ENCODE measurements at regions not wholly inside any gene's neighbourhood (a gene's known extent, or its start where the extent isn't known, plus 50 kb on each side); places are given as distances from the start of the nearest gene placed in this dataset.

DNA sequence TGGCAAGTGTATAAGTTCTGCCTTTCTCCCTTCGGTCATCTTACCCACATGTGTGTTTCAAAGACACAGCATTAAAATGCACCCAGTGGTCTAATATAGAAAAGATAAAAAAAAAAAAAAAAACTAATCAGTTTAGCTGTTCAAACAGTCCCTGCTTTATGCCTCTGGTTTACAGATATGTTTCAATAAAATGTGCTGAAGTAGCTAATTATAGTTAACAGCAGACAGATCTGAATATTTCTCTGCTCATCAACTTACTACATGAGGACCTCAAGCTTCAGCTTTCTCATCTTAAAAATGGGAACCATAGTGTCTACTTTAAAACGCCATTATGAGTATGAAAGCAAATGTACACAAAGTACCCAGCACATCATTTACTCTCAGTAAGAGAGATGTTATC, 280.6 kb upstream of the DEFB112 start:
- 67 to 79% methylated on average over 2 of the region's 2 CpGs for WGBS, 2 donors
- TF ChIP-seq POLR2A (IDR thresholded peaks at IDR 0.05), result no peak
- TF ChIP-seq, protein P1, sequence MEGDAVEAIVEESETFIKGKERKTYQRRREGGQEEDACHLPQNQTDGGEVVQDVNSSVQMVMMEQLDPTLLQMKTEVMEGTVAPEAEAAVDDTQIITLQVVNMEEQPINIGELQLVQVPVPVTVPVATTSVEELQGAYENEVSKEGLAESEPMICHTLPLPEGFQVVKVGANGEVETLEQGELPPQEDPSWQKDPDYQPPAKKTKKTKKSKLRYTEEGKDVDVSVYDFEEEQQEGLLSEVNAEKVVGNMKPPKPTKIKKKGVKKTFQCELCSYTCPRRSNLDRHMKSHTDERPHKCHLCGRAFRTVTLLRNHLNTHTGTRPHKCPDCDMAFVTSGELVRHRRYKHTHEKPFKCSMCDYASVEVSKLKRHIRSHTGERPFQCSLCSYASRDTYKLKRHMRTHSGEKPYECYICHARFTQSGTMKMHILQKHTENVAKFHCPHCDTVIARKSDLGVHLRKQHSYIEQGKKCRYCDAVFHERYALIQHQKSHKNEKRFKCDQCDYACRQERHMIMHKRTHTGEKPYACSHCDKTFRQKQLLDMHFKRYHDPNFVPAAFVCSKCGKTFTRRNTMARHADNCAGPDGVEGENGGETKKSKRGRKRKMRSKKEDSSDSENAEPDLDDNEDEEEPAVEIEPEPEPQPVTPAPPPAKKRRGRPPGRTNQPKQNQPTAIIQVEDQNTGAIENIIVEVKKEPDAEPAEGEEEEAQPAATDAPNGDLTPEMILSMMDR (IDR thresholded peaks at IDR 0.05), result no peak
- no peaks in the 10 kb centered on the region for H3K36me3 ChIP-seq
- no peak overlapping the region for H3K27ac ChIP-seq
- H3K4me3 ChIP-seq, result no peak overlapping the region
- no peaks in the 10 kb centered on the region for H3K9me3 ChIP-seq
- intact Hi-C loops (cut with DNase I), result no loop called here
- no peaks in the 10 kb centered on the region for H3K27me3 ChIP-seq
- no peak for DNase-seq
- no peaks in the 10 kb centered on the region for H3K4me1 ChIP-seq

- no peak overlapping the region for H3K4me3 ChIP-seq
- no peak for TF ChIP-seq POLR2A (IDR thresholded peaks at IDR 0.05)
- TF ChIP-seq, protein P1 (IDR thresholded peaks at IDR 0.05), result no peak
- H3K9me3 ChIP-seq, result no peaks in the 10 kb centered on the region
- no peak for DNase-seq
- no peak overlapping the region for H3K27ac ChIP-seq
- no peaks in the 10 kb centered on the region for H3K36me3 ChIP-seq
- H3K4me1 ChIP-seq, result no peaks in the 10 kb centered on the region
- H3K27me3 ChIP-seq, result no peaks in the 10 kb centered on the region
- 84 to 92% methylated on average over 3 of the region's 3 CpGs for WGBS, 2 donors
- intact Hi-C loops (cut with DNase I), result no loop called here
Measured at GRCh38 chr6:50330963-50331362, 281.2 kb upstream of the DEFB112 start.

GRCh38 chr6:50333696-50334095, 284.0 kb upstream of the DEFB112 start:
- TF ChIP-seq, protein P1 (IDR thresholded peaks at IDR 0.05), result no peak
- TF ChIP-seq POLR2A (IDR thresholded peaks at IDR 0.05), result no peak

GRCh38 chr6:50337532-50338122, 287.9 kb upstream of the DEFB112 start:
- no peaks in the 10 kb centered on the region for H3K27me3 ChIP-seq
- H3K9me3 ChIP-seq, result no peaks in the 10 kb centered on the region
- intact Hi-C loops (cut with DNase I), result no loop called here
- WGBS, 2 donors, result 79 to 94% methylated on average over 3 of the region's 3 CpGs
- H3K4me3 ChIP-seq, result no peak overlapping the region
- H3K4me1 ChIP-seq, result no peaks in the 10 kb centered on the region
- TF ChIP-seq, protein P1 (IDR thresholded peaks at IDR 0.05), result no peak
- TF ChIP-seq POLR2A (IDR thresholded peaks at IDR 0.05), result no peak
- H3K27ac ChIP-seq, result no peak overlapping the region
- H3K36me3 ChIP-seq, result no peaks in the 10 kb centered on the region
- DNase-seq, result no peak

More at GRCh38 chr6:50333696-50334095, 284.0 kb upstream of the DEFB112 start:
- Histone ChIP-seq H3K36me3 (no peaks in the 10 kb centered on the region), H3K4me3 (no peak overlapping the region), H3K27ac (no peak overlapping the region), H3K9me3 (no peaks in the 10 kb centered on the region), H3K27me3 (no peaks in the 10 kb centered on the region), H3K4me1 (no peaks in the 10 kb centered on the region)
- intact Hi-C loops (cut with DNase I), result no loop called here
- 42 to 60% methylated on average over 4 of the region's 4 CpGs for WGBS, 2 donors
- DNase-seq, result no peak

GRCh38 chr6:50353603-50354002, 303.9 kb upstream of the DEFB112 start:
- intact Hi-C loops (cut with DNase I), result no loop called here
- TF ChIP-seq, protein P1 (IDR thresholded peaks at IDR 0.05), result no peak
- TF ChIP-seq POLR2A (IDR thresholded peaks at IDR 0.05), result no peak
- Histone ChIP-seq H3K4me3 (no peak overlapping the region), H3K36me3 (no peaks in the 10 kb centered on the region), H3K27me3 (no peaks in the 10 kb centered on the region), H3K4me1 (no peaks in the 10 kb centered on the region), H3K9me3 (no peaks in the 10 kb centered on the region), H3K27ac (no peak overlapping the region)
- no peak for DNase-seq
- 100% methylated on average over 1 of the region's 1 CpG for WGBS, 2 donors

Measured in esophagus squamous epithelium (tissue), 5 donors.